ENCODE measurements at regions not wholly inside any gene's neighbourhood (a gene's known extent, or its start where the extent isn't known, plus 50 kb on each side); places are given as distances from the start of the nearest gene placed in this dataset.

- no peak for DNase-seq (ENCODE audit: low spot score)
Observed at GRCh38 chr10:54983255-54983654, 182.2 kb upstream of the PCDH15 start.

GRCh38 chr10:54962134-54962900 lies 161.3 kb upstream of the PCDH15 start:
- DNase-seq (ENCODE audit: low spot score) = no peak

- no peak for DNase-seq (ENCODE audit: low spot score)
Observed at GRCh38 chr10:54961040-54961439, 160.0 kb upstream of the PCDH15 start.

GRCh38 chr10:54958844-54959243 lies 157.8 kb upstream of the PCDH15 start:
- no peak for DNase-seq (ENCODE audit: low spot score)

- DNase-seq (ENCODE audit: low spot score) = no peak
Observed at GRCh38 chr10:54947605-54948004, 146.6 kb upstream of the PCDH15 start.

GRCh38 chr10:54940418-54940817 lies 139.4 kb upstream of the PCDH15 start:
- DNase-seq (ENCODE audit: low spot score) = no peak

GRCh38 chr10:54914049-54914448 lies 113.0 kb upstream of the PCDH15 start:
- DNase-seq (ENCODE audit: low spot score) = no peak

- DNase-seq (ENCODE audit: low spot score) = no peak
Observed at GRCh38 chr10:54909165-54909564, 108.1 kb upstream of the PCDH15 start.

GRCh38 chr10:54908019-54908418 lies 107.0 kb upstream of the PCDH15 start:
- no peak for DNase-seq (ENCODE audit: low spot score)

GRCh38 chr10:54906940-54907339 lies 105.9 kb upstream of the PCDH15 start:
- DNase-seq (ENCODE audit: low spot score) = no peak

GRCh38 chr10:54905578-54906192 lies 104.7 kb upstream of the PCDH15 start:
- no peak for DNase-seq (ENCODE audit: low spot score)

- no peak for DNase-seq (ENCODE audit: low spot score)
Observed at GRCh38 chr10:54904833-54905232, 103.8 kb upstream of the PCDH15 start.

- DNase-seq (ENCODE audit: low spot score) = no peak
Observed at GRCh38 chr10:54903745-54904144, 102.7 kb upstream of the PCDH15 start.

- DNase-seq (ENCODE audit: low spot score) = no peak
Observed at GRCh38 chr10:54900584-54900983, 99.6 kb upstream of the PCDH15 start.

- DNase-seq (ENCODE audit: low spot score) = no peak
Observed at GRCh38 chr10:54880996-54881395, 80.0 kb upstream of the PCDH15 start.

GRCh38 chr10:54869022-54869421 lies 68.0 kb upstream of the PCDH15 start:
- no peak for DNase-seq (ENCODE audit: low spot score)

- DNase-seq (ENCODE audit: low spot score) = no peak
Observed at GRCh38 chr10:54866666-54867065, 65.6 kb upstream of the PCDH15 start.

- no peak for DNase-seq (ENCODE audit: low spot score)
Observed at GRCh38 chr10:54854843-54855242, 53.8 kb upstream of the PCDH15 start.

GRCh38 chr10:54854389-54854788 lies 53.4 kb upstream of the PCDH15 start:
- no peak for DNase-seq (ENCODE audit: low spot score)

- DNase-seq (ENCODE audit: low spot score) = no peak
Observed at GRCh38 chr10:54853883-54854282, 52.9 kb upstream of the PCDH15 start.
